NT2/D1 (cell line): ENCODE measurements at regions not wholly inside any gene's neighbourhood (a gene's known extent, or its start where the extent isn't known, plus 50 kb on each side); places are given as distances from the start of the nearest gene placed in this dataset.

Experiments
- SUZ12 ChIP-seq: IDR thresholded peaks from 2 replicates; pipeline ENCODE4 v1.6.1; 2011; ENCODE audit not compliant: insufficient read length, insufficient read depth; ENCODE audit errors: extremely low read depth
- ZNF274 ChIP-seq: IDR thresholded peaks from 2 replicates; pipeline ENCODE4 v1.6.1; 2011; ENCODE audit warnings: mild to moderate bottlenecking, low read depth, low read length

DNA sequence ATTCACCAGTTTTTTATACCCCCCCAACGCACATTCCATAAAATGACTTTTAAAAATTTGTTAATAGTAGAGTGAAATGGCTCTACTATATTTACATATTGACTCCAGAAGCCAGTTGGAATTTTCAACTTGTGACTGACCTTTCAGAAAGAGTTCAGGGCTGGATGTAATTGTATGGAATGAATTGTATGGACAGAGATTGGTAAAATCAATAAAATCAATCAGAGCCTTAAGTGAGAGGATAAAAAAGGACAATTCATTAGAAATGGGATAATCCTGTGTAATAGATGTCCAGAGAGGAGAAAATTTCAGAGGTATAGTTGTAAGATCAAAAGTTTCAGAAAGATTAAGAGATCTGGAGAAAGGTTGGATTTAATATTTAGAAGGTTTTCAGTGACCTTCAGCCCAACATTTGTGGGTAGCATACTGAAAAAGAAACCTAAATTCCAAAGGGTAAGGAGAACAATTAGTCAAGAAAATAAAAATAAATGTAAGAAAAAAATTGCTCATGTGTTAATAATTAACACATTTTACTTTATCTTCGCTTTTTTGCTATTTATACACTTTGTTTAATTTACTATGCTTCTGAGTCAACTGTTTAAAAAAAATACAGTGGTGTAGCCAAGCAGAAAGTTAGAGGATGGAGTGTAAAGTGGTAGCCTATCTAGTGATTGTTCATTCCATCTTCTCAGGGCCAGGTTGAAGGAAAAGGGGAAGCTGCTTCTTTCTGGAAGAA, 385.4 kb upstream of the TMEFF2 start:
- no peak for TF ChIP-seq ZNF274
- no peak for TF ChIP-seq SUZ12
